Natural killer cell (primary cell): ENCODE measurements at regions not wholly inside any gene's neighbourhood (a gene's known extent, or its start where the extent isn't known, plus 50 kb on each side); places are given as distances from the start of the nearest gene placed in this dataset.
"Not testable (repeated sequence)": the region's sequence is repeated elsewhere in the genome, so short reads cannot be mapped to it uniquely, and the experiment has no call there.

Source experiments
- ATAC-seq, 3 donors: fragments of 150-1000 bp in 2 of 3; fragments of 200-7000 bp in 1 of 3; cut with Tn5 transposase; 1 replicate in 1 of 3; 2 replicates in 2 of 3; pipeline ENCODE4 v1.10.0; 2021; ENCODE audit warnings: mild to moderate bottlenecking in 2 of 3, moderate library complexity in 2 of 3
- DNase-seq, 2 donors: peaks; one replicate each; pipeline versions ENCODE4 v3.0.0 to v3.0.0-alpha.2; 2013 to 2021; ENCODE audit warnings: mixed read lengths in 1 of 2
- H3K27ac ChIP-seq: one replicate; pipeline ENCODE4 v1.5.1; 2013; ENCODE audit warnings: mild to moderate bottlenecking, low read length
- H3K27me3 ChIP-seq: one replicate; pipeline ENCODE4 v1.6.1; 2013; ENCODE audit warnings: low read length; ENCODE audit not compliant: control insufficient read depth, insufficient read depth
- H3K36me3 ChIP-seq: one replicate; pipeline ENCODE4 v1.6.1; 2013; ENCODE audit warnings: low read length; ENCODE audit not compliant: control insufficient read depth, insufficient read depth
- H3K4me1 ChIP-seq: one replicate; pipeline ENCODE4 v1.6.1; 2013; ENCODE audit warnings: low read length; ENCODE audit not compliant: control insufficient read depth, insufficient read depth
- H3K4me3 ChIP-seq: one replicate; pipeline ENCODE4 v1.5.1; 2013; ENCODE audit warnings: low read length
- H3K9me3 ChIP-seq: one replicate; pipeline ENCODE4 v1.6.1; 2013; ENCODE audit warnings: low read length; ENCODE audit not compliant: control insufficient read depth, insufficient read depth
- H3K27ac Mint-ChIP-seq, 2 donors: one replicate each; pipeline ENCODE4 v1.8.0; 2022; ENCODE audit warnings: mild to moderate bottlenecking in 2 of 2, mixed read lengths in 2 of 2, moderate library complexity in 1 of 2
- H3K27me3 Mint-ChIP-seq, 2 donors: one replicate each; pipeline ENCODE4 v1.8.0; 2022; ENCODE audit warnings: low read depth in 2 of 2, mixed read lengths in 2 of 2
- H3K36me3 Mint-ChIP-seq: one replicate; pipeline ENCODE4 v1.8.0; 2022; ENCODE audit warnings: mixed read lengths
- H3K4me1 Mint-ChIP-seq, 2 donors: one replicate each; pipeline ENCODE4 v1.8.0; 2022; ENCODE audit warnings: mixed read lengths in 2 of 2
- H3K4me3 Mint-ChIP-seq: one replicate; pipeline ENCODE4 v1.8.0; 2022; ENCODE audit warnings: mild to moderate bottlenecking, moderate library complexity, mixed read lengths
- H3K9me3 Mint-ChIP-seq, 2 donors: one replicate each; pipeline ENCODE4 v1.8.0; 2022; ENCODE audit warnings: mixed read lengths in 2 of 2
- WGBS: methylation state at CpG from one replicate; pipeline ENCODE4 v1.1.7; 2013; ENCODE audit warnings: missing lambda C conversion rate; ENCODE audit not compliant: insufficient coverage; 5-methylcytosine and 5-hydroxymethylcytosine counted together
- intact Hi-C: fragments of 100-400 bp; cut with micrococcal nuclease; formaldehyde crosslinking; loops from one replicate; pipeline ENCODE4 v1.14.2; 2022
- TF ChIP-seq, protein P1 (sequence below): fragments of 200-600 bp; IDR thresholded peaks from one replicate; pipeline ENCODE4 v1.8.0; 2022; ENCODE audit warnings: antibody characterized with exemption

GRCh38 chr16:26717826-26718225, 348.9 kb upstream of the C16orf82 start:
- Mint-ChIP-seq H3K27me3 (peaks cover 0 to 3% of the 10 kb centered on the region in 2 donors), H3K36me3 (no peaks in the 10 kb centered on the region), H3K9me3 (no peaks in the 10 kb centered on the region), H3K27ac (no peak overlapping the region), H3K4me3 (no peak overlapping the region), H3K4me1 (no peaks in the 10 kb centered on the region)
- 59% methylated on average over 4 of the region's 5 CpGs for WGBS
- Histone ChIP-seq H3K4me3 (no peak overlapping the region), H3K36me3 (no peaks in the 10 kb centered on the region), H3K27me3 (no peaks in the 10 kb centered on the region), H3K9me3 (no peaks in the 10 kb centered on the region), H3K4me1 (no peaks in the 10 kb centered on the region), H3K27ac (no peak overlapping the region)
- ATAC-seq (no peak), DNase-seq (no peak)
- TF ChIP-seq, protein P1, sequence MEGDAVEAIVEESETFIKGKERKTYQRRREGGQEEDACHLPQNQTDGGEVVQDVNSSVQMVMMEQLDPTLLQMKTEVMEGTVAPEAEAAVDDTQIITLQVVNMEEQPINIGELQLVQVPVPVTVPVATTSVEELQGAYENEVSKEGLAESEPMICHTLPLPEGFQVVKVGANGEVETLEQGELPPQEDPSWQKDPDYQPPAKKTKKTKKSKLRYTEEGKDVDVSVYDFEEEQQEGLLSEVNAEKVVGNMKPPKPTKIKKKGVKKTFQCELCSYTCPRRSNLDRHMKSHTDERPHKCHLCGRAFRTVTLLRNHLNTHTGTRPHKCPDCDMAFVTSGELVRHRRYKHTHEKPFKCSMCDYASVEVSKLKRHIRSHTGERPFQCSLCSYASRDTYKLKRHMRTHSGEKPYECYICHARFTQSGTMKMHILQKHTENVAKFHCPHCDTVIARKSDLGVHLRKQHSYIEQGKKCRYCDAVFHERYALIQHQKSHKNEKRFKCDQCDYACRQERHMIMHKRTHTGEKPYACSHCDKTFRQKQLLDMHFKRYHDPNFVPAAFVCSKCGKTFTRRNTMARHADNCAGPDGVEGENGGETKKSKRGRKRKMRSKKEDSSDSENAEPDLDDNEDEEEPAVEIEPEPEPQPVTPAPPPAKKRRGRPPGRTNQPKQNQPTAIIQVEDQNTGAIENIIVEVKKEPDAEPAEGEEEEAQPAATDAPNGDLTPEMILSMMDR = no peak
- intact Hi-C loops = no loop called here

DNA sequence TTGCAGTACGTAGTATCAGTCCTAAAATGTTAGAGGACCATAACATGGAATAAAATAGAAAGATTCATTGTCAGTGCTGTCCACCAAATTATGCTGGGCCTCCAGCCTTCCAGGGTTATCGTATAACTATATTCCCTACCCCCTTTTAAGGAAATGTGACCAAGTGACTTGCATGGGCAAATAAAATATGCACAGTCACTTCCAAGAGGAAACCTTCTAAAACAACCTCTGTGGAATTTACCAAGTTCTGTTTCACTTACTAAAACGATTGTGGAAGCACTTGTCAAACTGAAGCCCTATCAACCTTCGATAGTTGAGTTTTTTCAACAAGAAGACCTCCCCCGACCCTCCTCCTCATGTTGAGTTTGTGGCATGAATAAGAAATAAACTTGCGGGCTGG, 345.4 kb upstream of the C16orf82 start:
- Histone ChIP-seq H3K4me1 (no peaks in the 10 kb centered on the region), H3K36me3 (no peaks in the 10 kb centered on the region), H3K27me3 (no peaks in the 10 kb centered on the region), H3K27ac (no peak overlapping the region), H3K4me3 (no peak overlapping the region), H3K9me3 (no peaks in the 10 kb centered on the region)
- no peak for ATAC-seq
- Mint-ChIP-seq H3K27me3 (peaks cover 3 to 6% of the 10 kb centered on the region in 2 donors), H3K27ac (no peak overlapping the region), H3K4me3 (no peak overlapping the region), H3K4me1 (no peaks in the 10 kb centered on the region), H3K9me3 (no peaks in the 10 kb centered on the region), H3K36me3 (no peaks in the 10 kb centered on the region)
- intact Hi-C loops = no loop called here
- TF ChIP-seq, protein P1 = no peak
- WGBS = 61% methylated on average over 5 of the region's 6 CpGs
- no peak for DNase-seq

- 75% methylated on average over 1 of the region's 3 CpGs for WGBS
- H3K27me3 ChIP-seq = not testable (repeated sequence)
These were observed 344.8 kb upstream of the C16orf82 start for GRCh38 chr16:26721957-26722356.

GRCh38 chr16:26724189-26724588, 342.5 kb upstream of the C16orf82 start:
- no peak overlapping the region for H3K4me3 ChIP-seq
- ATAC-seq (no peak), DNase-seq (no peak)
- no peak overlapping the region for H3K27ac Mint-ChIP-seq
- no peak overlapping the region for H3K27ac ChIP-seq
- no peaks in the 10 kb centered on the region for H3K36me3 Mint-ChIP-seq
- no peaks in the 10 kb centered on the region for H3K9me3 ChIP-seq
- no peaks in the 10 kb centered on the region for H3K36me3 ChIP-seq
- peaks cover 5 to 16% of the 10 kb centered on the region in 2 donors for H3K27me3 Mint-ChIP-seq
- TF ChIP-seq, protein P1 = no peak
- H3K27me3 ChIP-seq = no peaks in the 10 kb centered on the region
- no peaks in the 10 kb centered on the region for H3K9me3 Mint-ChIP-seq
- H3K4me3 Mint-ChIP-seq = no peak overlapping the region
- H3K4me1 ChIP-seq = no peaks in the 10 kb centered on the region
- intact Hi-C loops = no loop called here
- WGBS = 84% methylated on average over 5 of the region's 8 CpGs
- no peaks in the 10 kb centered on the region for H3K4me1 Mint-ChIP-seq

More at GRCh38 chr16:26721957-26722356, 344.8 kb upstream of the C16orf82 start:
- H3K9me3 Mint-ChIP-seq, H3K4me1 Mint-ChIP-seq, H3K4me3 ChIP-seq, ATAC-seq, H3K27ac Mint-ChIP-seq, H3K4me1 ChIP-seq, intact Hi-C loops, H3K9me3 ChIP-seq, H3K27ac ChIP-seq, H3K36me3 ChIP-seq, H3K27me3 Mint-ChIP-seq, DNase-seq, H3K4me3 Mint-ChIP-seq, H3K36me3 Mint-ChIP-seq: not testable (repeated sequence)
